HEK293 (cell line): ENCODE measurements at regions not wholly inside any gene's neighbourhood (a gene's known extent, or its start where the extent isn't known, plus 50 kb on each side); places are given as distances from the start of the nearest gene placed in this dataset.

ENCODE experiments used
- CTCF ChIA-PET: fragments of 350-600 bp; formaldehyde crosslinking; extraction: SDS; loops from one replicate; lab custom pipeline; 2021; ENCODE audit warnings: antibody characterized with exemption; lab: Yijun Ruan, JAX
- POLR2A ChIA-PET: fragments of 300-600 bp; formaldehyde crosslinking; extraction: SDS; loops from one replicate; lab custom pipeline; 2020; ENCODE audit warnings: antibody characterized with exemption, inconsistent platforms; lab: Yijun Ruan, JAX
- H3K27ac ChIP-seq: fragments of 200-500 bp; sonication (Bioruptor generic); 2 replicates; pipeline ENCODE4 v1.5.1; 2014; ENCODE audit warnings: low read depth, low read length, control low read depth, inconsistent platforms; ENCODE audit errors: extremely low read depth
- H3K36me3 ChIP-seq, 2 experiments: fragments of 200-500 bp in 1 of 2; sonication (Bioruptor generic) in 1 of 2; 1 replicate in 1 of 2; 2 replicates in 1 of 2; pipeline ENCODE4 v1.5.1; 2014 to 2017; ENCODE audit warnings: inconsistent platforms in 2 of 2, low read length in 2 of 2; ENCODE audit not compliant: control insufficient read depth in 2 of 2, insufficient read depth in 1 of 2
- H3K4me1 ChIP-seq: fragments of 200-500 bp; sonication (Bioruptor generic); 2 replicates; pipeline ENCODE4 v1.5.1; 2014; ENCODE audit warnings: mild to moderate bottlenecking, low read length, inconsistent platforms; ENCODE audit not compliant: control insufficient read depth, insufficient read depth
- H3K4me3 ChIP-seq: 2 replicates; pipeline ENCODE4 v1.5.1; 2011; ENCODE audit warnings: low read depth, mild to moderate bottlenecking, control low read depth, low read length, moderate library complexity
- H3K9me3 ChIP-seq: fragments of 200-500 bp; sonication (Bioruptor generic); 2 replicates; pipeline ENCODE4 v1.5.1; 2014; ENCODE audit warnings: low read depth, low read length, inconsistent platforms; ENCODE audit not compliant: control insufficient read depth, insufficient read depth
- KLF9 ChIP-seq: fragments of 450-650 bp; formaldehyde crosslinking; IDR thresholded peaks from 2 replicates; pipeline ENCODE4 v1.5.1; 2016; ENCODE audit warnings: missing biosample characterization, missing genetic modification characterization, low read depth
- REST ChIP-seq: fragments of 450-650 bp; formaldehyde crosslinking; IDR thresholded peaks from 2 replicates; pipeline ENCODE4 v1.5.1; 2016; ENCODE audit warnings: missing biosample characterization, missing genetic modification characterization
- YY2 ChIP-seq: fragments of 450-650 bp; formaldehyde crosslinking; IDR thresholded peaks from 2 replicates; pipeline ENCODE4 v1.5.1; 2016; ENCODE audit warnings: missing biosample characterization, missing genetic modification characterization
- ZNF274 ChIP-seq, 2 experiments: fragments of 200-500 bp in 1 of 2; fragments of 450-650 bp in 1 of 2; sonication (Bioruptor generic) in 1 of 2; formaldehyde crosslinking in 1 of 2; IDR thresholded peaks; 2 replicates each; pipeline versions ENCODE4 v1.5.1 to v1.6.1; 2014 to 2016; ENCODE audit warnings: borderline replicate concordance in 1 of 2, inconsistent platforms in 1 of 2, low read length in 1 of 2, missing biosample characterization in 1 of 2, missing genetic modification characterization in 1 of 2
- ZNF558 ChIP-seq: fragments of 450-650 bp; formaldehyde crosslinking; IDR thresholded peaks from 2 replicates; pipeline ENCODE4 v1.5.1; 2016; ENCODE audit warnings: missing biosample characterization, missing genetic modification characterization
- ZNF596 ChIP-seq: fragments of 450-650 bp; IDR thresholded peaks from 2 replicates; pipeline ENCODE4 v1.5.0; 2018; ENCODE audit warnings: missing biosample characterization, mild to moderate bottlenecking, missing genetic modification characterization, moderate library complexity
- ZNF768 ChIP-seq: fragments of 450-650 bp; formaldehyde crosslinking; IDR thresholded peaks from 2 replicates; pipeline ENCODE4 v1.5.1; 2018; ENCODE audit warnings: missing biosample characterization, mild to moderate bottlenecking, missing genetic modification characterization
- ZNF777 ChIP-seq: fragments of 450-650 bp; formaldehyde crosslinking; IDR thresholded peaks from 2 replicates; pipeline ENCODE4 v1.5.1; 2017; ENCODE audit warnings: missing biosample characterization, missing genetic modification characterization, borderline replicate concordance
- ZNF830 ChIP-seq: fragments of 450-650 bp; IDR thresholded peaks from 2 replicates; pipeline ENCODE4 v1.5.0; 2018; ENCODE audit warnings: missing biosample characterization, missing genetic modification characterization, low read depth, mild to moderate bottlenecking, moderate library complexity
- ZSCAN30 ChIP-seq: fragments of 450-650 bp; IDR thresholded peaks from 2 replicates; pipeline ENCODE4 v1.5.1; 2018; ENCODE audit warnings: missing biosample characterization, mild to moderate bottlenecking, missing genetic modification characterization, moderate library complexity
- TF ChIP-seq, protein P1 (sequence below): fragments of 450-650 bp; formaldehyde crosslinking; conservative IDR thresholded peaks from 2 replicates; pipeline ENCODE4 v1.5.1; 2016; ENCODE audit warnings: low read depth, missing biosample characterization, missing genetic modification characterization

GRCh38 chr5:117191251-117191650, 616.6 kb upstream of the SEMA6A start (continued):
- TF ChIP-seq ZNF274 (IDR thresholded peaks at IDR 0.05; ENCODE audit: low read length): no peak
- no peak for TF ChIP-seq ZNF274 (tag by site-specific recombination; IDR thresholded peaks at IDR 0.05; ENCODE audit: borderline replicate concordance)

GRCh38 chr5:117189784-117190183, 615.2 kb upstream of the SEMA6A start:
- TF ChIP-seq ZNF558 (tag by site-specific recombination) (no peak), ZNF768 (tag by site-specific recombination) (no peak), REST (tag by site-specific recombination) (peak; percentile 73)
- no peak overlapping the region for H3K4me3 ChIP-seq
- CTCF ChIA-PET: interaction anchor here (0.6 kb wide), 1 partner anchor 19 kb away, joined by 3 read pairs; no protein-coding TSS in a partner anchor

DNA sequence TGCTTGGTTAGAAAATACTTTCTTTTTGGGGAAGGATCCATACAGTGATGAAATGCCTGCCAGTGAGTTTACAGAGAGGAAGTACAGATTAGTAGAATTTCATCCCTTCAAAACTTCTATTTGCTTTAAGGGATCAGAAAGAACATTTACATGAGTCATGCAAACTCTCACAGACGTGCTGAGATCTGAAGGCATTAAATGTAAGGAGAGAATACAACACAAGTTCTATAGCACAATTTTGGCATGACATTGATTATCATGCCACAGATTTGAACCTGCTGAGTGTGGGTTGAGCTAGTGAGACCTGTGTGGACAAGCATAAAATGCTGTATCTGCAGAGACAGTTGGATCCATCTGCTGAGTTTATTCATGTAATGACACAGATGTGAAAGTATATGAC, 613.6 kb upstream of the SEMA6A start:
- H3K4me3 ChIP-seq: no peak overlapping the region
- POLR2A ChIA-PET: interaction anchor here (0.7 kb wide), 1 partner anchor 947 kb away, joined by 4 read pairs; no protein-coding TSS in a partner anchor
- H3K9me3 ChIP-seq: no peaks in the 10 kb centered on the region
- H3K27ac ChIP-seq: no peak overlapping the region
- CTCF ChIA-PET: no interaction called here
- H3K4me1 ChIP-seq: no peaks in the 10 kb centered on the region
- H3K36me3 ChIP-seq: no peaks in the 10 kb centered on the region
- TF ChIP-seq YY2: no peak
- TF ChIP-seq ZNF596 (tag by site-specific recombination): no peak
- TF ChIP-seq, protein P1, sequence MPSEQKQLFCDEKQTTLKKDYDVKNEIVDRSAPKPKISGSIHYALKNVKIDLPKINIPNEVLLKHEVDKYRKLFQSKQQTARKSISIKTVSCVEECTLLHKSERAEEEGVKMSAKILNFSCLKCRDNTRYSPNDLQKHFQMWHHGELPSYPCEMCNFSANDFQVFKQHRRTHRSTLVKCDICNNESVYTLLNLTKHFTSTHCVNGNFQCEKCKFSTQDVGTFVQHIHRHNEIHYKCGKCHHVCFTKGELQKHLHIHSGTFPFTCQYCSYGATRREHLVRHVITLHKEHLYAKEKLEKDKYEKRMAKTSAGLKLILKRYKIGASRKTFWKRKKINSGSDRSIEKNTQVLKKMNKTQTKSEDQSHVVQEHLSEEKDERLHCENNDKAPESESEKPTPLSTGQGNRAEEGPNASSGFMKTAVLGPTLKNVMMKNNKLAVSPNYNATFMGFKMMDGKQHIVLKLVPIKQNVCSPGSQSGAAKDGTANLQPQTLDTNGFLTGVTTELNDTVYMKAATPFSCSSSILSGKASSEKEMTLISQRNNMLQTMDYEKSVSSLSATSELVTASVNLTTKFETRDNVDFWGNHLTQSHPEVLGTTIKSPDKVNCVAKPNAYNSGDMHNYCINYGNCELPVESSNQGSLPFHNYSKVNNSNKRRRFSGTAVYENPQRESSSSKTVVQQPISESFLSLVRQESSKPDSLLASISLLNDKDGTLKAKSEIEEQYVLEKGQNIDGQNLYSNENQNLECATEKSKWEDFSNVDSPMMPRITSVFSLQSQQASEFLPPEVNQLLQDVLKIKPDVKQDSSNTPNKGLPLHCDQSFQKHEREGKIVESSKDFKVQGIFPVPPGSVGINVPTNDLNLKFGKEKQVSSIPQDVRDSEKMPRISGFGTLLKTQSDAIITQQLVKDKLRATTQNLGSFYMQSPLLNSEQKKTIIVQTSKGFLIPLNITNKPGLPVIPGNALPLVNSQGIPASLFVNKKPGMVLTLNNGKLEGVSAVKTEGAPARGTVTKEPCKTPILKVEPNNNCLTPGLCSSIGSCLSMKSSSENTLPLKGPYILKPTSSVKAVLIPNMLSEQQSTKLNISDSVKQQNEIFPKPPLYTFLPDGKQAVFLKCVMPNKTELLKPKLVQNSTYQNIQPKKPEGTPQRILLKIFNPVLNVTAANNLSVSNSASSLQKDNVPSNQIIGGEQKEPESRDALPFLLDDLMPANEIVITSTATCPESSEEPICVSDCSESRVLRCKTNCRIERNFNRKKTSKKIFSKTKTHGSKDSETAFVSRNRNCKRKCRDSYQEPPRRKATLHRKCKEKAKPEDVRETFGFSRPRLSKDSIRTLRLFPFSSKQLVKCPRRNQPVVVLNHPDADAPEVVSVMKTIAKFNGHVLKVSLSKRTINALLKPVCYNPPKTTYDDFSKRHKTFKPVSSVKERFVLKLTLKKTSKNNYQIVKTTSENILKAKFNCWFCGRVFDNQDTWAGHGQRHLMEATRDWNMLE: no peak
- no peak for TF ChIP-seq ZSCAN30 (tag by site-specific recombination)

More at GRCh38 chr5:117189784-117190183, 615.2 kb upstream of the SEMA6A start:
- Histone ChIP-seq H3K4me1 (no peaks in the 10 kb centered on the region), H3K36me3 (no peaks in the 10 kb centered on the region), H3K9me3 (no peaks in the 10 kb centered on the region), H3K27ac (no peak overlapping the region)
- POLR2A ChIA-PET: no interaction called here

DNA sequence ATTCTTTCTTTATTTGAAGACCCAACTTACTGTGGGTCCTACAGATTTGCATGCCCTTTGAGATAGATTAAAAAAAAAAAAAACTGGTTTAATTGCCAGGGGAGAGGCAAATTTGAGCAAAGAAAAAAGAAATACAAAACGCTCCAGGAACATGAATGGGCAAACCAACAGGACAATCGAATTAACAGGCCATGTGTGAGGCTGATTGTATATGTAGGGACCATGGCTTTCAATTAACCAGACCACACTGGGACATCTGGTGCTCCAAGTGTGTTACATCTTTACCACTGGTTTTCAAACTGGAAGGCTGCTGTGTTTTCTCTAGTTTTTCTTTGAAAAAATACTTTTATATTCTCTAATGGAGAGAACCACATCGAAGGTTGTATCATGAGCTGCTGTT, 612.1 kb upstream of the SEMA6A start:
- no peak overlapping the region for H3K27ac ChIP-seq
- POLR2A ChIA-PET: no interaction called here
- TF ChIP-seq KLF9 (tag by site-specific recombination) (no peak), ZNF777 (tag by site-specific recombination) (no peak), ZNF830 (tag by site-specific recombination) (no peak)
- TF ChIP-seq, all 188 proteins: peak for 0
- H3K4me1 ChIP-seq: no peaks in the 10 kb centered on the region
- no peaks in the 10 kb centered on the region for H3K9me3 ChIP-seq
- no peaks in the 10 kb centered on the region for H3K36me3 ChIP-seq
- no peak overlapping the region for H3K4me3 ChIP-seq
- CTCF ChIA-PET: no interaction called here
